WERI-Rb-1 (cell line): ENCODE measurements at regions not wholly inside any gene's neighbourhood (a gene's known extent, or its start where the extent isn't known, plus 50 kb on each side); places are given as distances from the start of the nearest gene placed in this dataset.
"Not testable (repeated sequence)": the region's sequence is repeated elsewhere in the genome, so short reads cannot be mapped to it uniquely, and the experiment has no call there.

Experiments
- DNase-seq: peaks from one replicate; pipeline ENCODE4 v3.0.0-alpha.2; 2020
- H3K27ac ChIP-seq: fragments of 250-450 bp; sonication (Bioruptor Pico); 2 replicates; pipeline ENCODE4 v1.5.1; 2020; ENCODE audit warnings: mild to moderate bottlenecking, moderate library complexity
- H3K27me3 ChIP-seq: fragments of 250-450 bp; sonication (Bioruptor Pico); 2 replicates; pipeline ENCODE4 v1.5.1; 2021; ENCODE audit warnings: mild to moderate bottlenecking, low read depth, moderate library complexity; ENCODE audit not compliant: insufficient read depth, severe bottlenecking
- H3K36me3 ChIP-seq: fragments of 250-450 bp; sonication (Bioruptor Pico); 2 replicates; pipeline ENCODE4 v1.5.1; 2020; ENCODE audit warnings: mild to moderate bottlenecking, moderate library complexity
- H3K4me3 ChIP-seq: 2 replicates; pipeline ENCODE4 v1.5.1; 2011; ENCODE audit warnings: low read depth, mild to moderate bottlenecking, control low read depth, low read length
- H3K9me3 ChIP-seq: fragments of 250-450 bp; sonication (Bioruptor Pico); 2 replicates; pipeline ENCODE4 v1.5.1; 2021; ENCODE audit warnings: mild to moderate bottlenecking, moderate library complexity; ENCODE audit not compliant: severe bottlenecking
- CTCF ChIP-seq: IDR thresholded peaks from 2 replicates; pipeline ENCODE4 v1.5.1; 2011; ENCODE audit warnings: low read depth, mild to moderate bottlenecking, control low read depth, inconsistent platforms, low read length

GRCh38 chr6:106724337-106724736 is 95.0 kb downstream of the QRSL1 start:
- no peak overlapping the region for H3K27ac ChIP-seq
- DNase-seq: no peak
- H3K27me3 ChIP-seq: no peaks in the 10 kb centered on the region
- no peak for TF ChIP-seq CTCF
- no peaks in the 10 kb centered on the region for H3K9me3 ChIP-seq
- H3K4me3 ChIP-seq: no peak overlapping the region
- H3K36me3 ChIP-seq: no peaks in the 10 kb centered on the region

- not testable (repeated sequence) for H3K36me3 ChIP-seq, H3K27me3 ChIP-seq, H3K4me3 ChIP-seq, H3K9me3 ChIP-seq, DNase-seq, H3K27ac ChIP-seq
These were observed 94.0 kb downstream of the QRSL1 start for GRCh38 chr6:106723419-106723818.

- not testable (repeated sequence) for H3K27ac ChIP-seq, H3K4me3 ChIP-seq, H3K27me3 ChIP-seq, H3K36me3 ChIP-seq, H3K9me3 ChIP-seq, DNase-seq
These were observed 91.8 kb downstream of the QRSL1 start for GRCh38 chr6:106721189-106721588.
